Gastrocnemius medialis (tissue), 4 donors: ENCODE measurements at regions not wholly inside any gene's neighbourhood (a gene's known extent, or its start where the extent isn't known, plus 50 kb on each side); places are given as distances from the start of the nearest gene placed in this dataset.

Source experiments
- POLR2A ChIP-seq, 2 donors: fragments of 450-650 bp; IDR thresholded peaks; one replicate each; pipeline ENCODE4 v1.6.1; 2017; ENCODE audit warnings: antibody characterized with exemption in 2 of 2, mild to moderate bottlenecking in 2 of 2, moderate library complexity in 2 of 2
- TF ChIP-seq, protein P1 (sequence below), 5 experiments: fragments of 450-650 bp in 3 of 5; fragments of 200-600 bp in 2 of 5; sonication (generic) in 2 of 5; IDR thresholded peaks in 4 of 5; conservative IDR thresholded peaks in 1 of 5; 1 replicate in 4 of 5; 2 replicates in 1 of 5; pipeline ENCODE4 v1.5.1; 2016 to 2019; ENCODE audit warnings: antibody characterized with exemption in 5 of 5, mild to moderate bottlenecking in 3 of 5, moderate library complexity in 3 of 5

DNA sequence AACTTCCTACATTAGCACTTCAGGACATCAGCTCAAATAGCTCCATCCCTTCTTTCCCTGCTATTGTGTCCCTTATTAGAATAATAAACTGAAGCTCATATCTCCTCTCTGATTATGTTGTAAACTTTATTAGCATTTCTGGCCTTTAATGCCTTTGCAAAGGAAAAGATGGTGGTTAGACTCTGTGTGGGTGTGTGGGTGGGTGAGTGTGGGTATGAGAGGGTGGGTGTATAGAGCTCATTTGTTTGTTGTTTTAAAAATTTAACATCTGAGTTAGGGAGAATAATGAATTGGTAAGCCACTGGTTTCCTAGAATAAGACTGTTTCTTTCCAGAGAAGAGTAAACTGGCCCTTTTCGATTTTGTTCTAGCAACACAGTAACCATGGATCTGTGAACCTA is 70.6 kb upstream of the L3MBTL3 start:
- TF ChIP-seq, protein P1, sequence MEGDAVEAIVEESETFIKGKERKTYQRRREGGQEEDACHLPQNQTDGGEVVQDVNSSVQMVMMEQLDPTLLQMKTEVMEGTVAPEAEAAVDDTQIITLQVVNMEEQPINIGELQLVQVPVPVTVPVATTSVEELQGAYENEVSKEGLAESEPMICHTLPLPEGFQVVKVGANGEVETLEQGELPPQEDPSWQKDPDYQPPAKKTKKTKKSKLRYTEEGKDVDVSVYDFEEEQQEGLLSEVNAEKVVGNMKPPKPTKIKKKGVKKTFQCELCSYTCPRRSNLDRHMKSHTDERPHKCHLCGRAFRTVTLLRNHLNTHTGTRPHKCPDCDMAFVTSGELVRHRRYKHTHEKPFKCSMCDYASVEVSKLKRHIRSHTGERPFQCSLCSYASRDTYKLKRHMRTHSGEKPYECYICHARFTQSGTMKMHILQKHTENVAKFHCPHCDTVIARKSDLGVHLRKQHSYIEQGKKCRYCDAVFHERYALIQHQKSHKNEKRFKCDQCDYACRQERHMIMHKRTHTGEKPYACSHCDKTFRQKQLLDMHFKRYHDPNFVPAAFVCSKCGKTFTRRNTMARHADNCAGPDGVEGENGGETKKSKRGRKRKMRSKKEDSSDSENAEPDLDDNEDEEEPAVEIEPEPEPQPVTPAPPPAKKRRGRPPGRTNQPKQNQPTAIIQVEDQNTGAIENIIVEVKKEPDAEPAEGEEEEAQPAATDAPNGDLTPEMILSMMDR (IDR thresholded peaks at IDR 0.05 in 4 of 5, conservative IDR thresholded peaks at IDR 0.05 in 1 of 5) = no peak
- no peak for TF ChIP-seq POLR2A (IDR thresholded peaks at IDR 0.05)
